Astrocyte (in vitro differentiated cells and primary cell): ENCODE measurements at regions not wholly inside any gene's neighbourhood (a gene's known extent, or its start where the extent isn't known, plus 50 kb on each side); places are given as distances from the start of the nearest gene placed in this dataset.
A peak's percentile ranks its signal among the peaks of the same experiment; 100 is the strongest.

Source experiments
- DNase-seq: peaks from one replicate; pipeline ENCODE4 v3.0.0-alpha.2; 2010; ENCODE audit warnings: low read depth
- FAIRE-seq: peaks from 2 replicates; lab custom pipeline; 2011; peaks lifted over from hg19 to GRCh38; lab: Jason Lieb, UNC
- H2AFZ ChIP-seq: 2 replicates; pipeline ENCODE4 v1.6.0; 2012; ENCODE audit warnings: low read depth, low read length, inconsistent platforms
- H3K27ac ChIP-seq: 2 replicates; pipeline ENCODE4 v1.5.1; 2011; ENCODE audit warnings: low read depth, low read length, inconsistent platforms
- H3K27me3 ChIP-seq: 2 replicates; pipeline ENCODE4 v1.6.0; 2011; ENCODE audit warnings: low read length, inconsistent platforms; ENCODE audit not compliant: insufficient read depth
- H3K36me3 ChIP-seq: 2 replicates; pipeline ENCODE4 v1.5.1; 2011; ENCODE audit warnings: low read length, inconsistent platforms; ENCODE audit not compliant: insufficient read depth
- H3K4me1 ChIP-seq: 2 replicates; pipeline ENCODE4 v1.5.1; 2011; ENCODE audit warnings: low read length, inconsistent platforms; ENCODE audit not compliant: insufficient read depth
- H3K4me2 ChIP-seq: 2 replicates; pipeline ENCODE4 v1.6.0; 2012; ENCODE audit warnings: low read length, inconsistent platforms
- H3K4me3 ChIP-seq: 2 replicates; pipeline ENCODE4 v1.5.1; 2011; ENCODE audit warnings: low read depth, mild to moderate bottlenecking, low read length, inconsistent platforms; ENCODE audit not compliant: insufficient read depth
- H3K79me2 ChIP-seq: 2 replicates; pipeline ENCODE4 v1.6.0; 2012; ENCODE audit warnings: mild to moderate bottlenecking, low read length, inconsistent platforms; ENCODE audit not compliant: insufficient read depth
- H3K9ac ChIP-seq: 2 replicates; pipeline ENCODE4 v1.6.0; 2012; ENCODE audit warnings: mild to moderate bottlenecking, low read length, inconsistent platforms
- H3K9me3 ChIP-seq: 2 replicates; pipeline ENCODE4 v1.5.1; 2012; ENCODE audit warnings: low read depth, mild to moderate bottlenecking, low read length, inconsistent platforms; ENCODE audit not compliant: insufficient read depth
- H4K20me1 ChIP-seq: 2 replicates; pipeline ENCODE4 v1.6.0; 2012; ENCODE audit warnings: low read length, inconsistent platforms; ENCODE audit not compliant: insufficient read depth
- H3K27ac Mint-ChIP-seq: one replicate; pipeline ENCODE4 v1.8.0; 2021; ENCODE audit warnings: mild to moderate bottlenecking, mixed read lengths; ENCODE audit not compliant: unreplicated experiment
- H3K27me3 Mint-ChIP-seq: one replicate; pipeline ENCODE4 v1.8.0; 2021; ENCODE audit warnings: low read depth, mixed read lengths; ENCODE audit not compliant: unreplicated experiment
- H3K36me3 Mint-ChIP-seq: one replicate; pipeline ENCODE4 v1.8.0; 2021; ENCODE audit warnings: low read depth, mixed read lengths; ENCODE audit not compliant: unreplicated experiment
- H3K4me1 Mint-ChIP-seq: one replicate; pipeline ENCODE4 v1.8.0; 2021; ENCODE audit warnings: low read depth, mixed read lengths; ENCODE audit not compliant: unreplicated experiment
- H3K4me3 Mint-ChIP-seq: one replicate; pipeline ENCODE4 v1.8.0; 2021; ENCODE audit warnings: mild to moderate bottlenecking, moderate library complexity, mixed read lengths; ENCODE audit not compliant: unreplicated experiment
- H3K9me3 Mint-ChIP-seq: one replicate; pipeline ENCODE4 v1.8.0; 2021; ENCODE audit warnings: mild to moderate bottlenecking, mixed read lengths; ENCODE audit not compliant: unreplicated experiment
- EZH2 ChIP-seq: IDR thresholded peaks from 2 replicates; pipeline ENCODE4 v1.6.1; 2012; ENCODE audit warnings: mild to moderate bottlenecking, low read length, inconsistent platforms; ENCODE audit not compliant: insufficient read depth
- TF ChIP-seq, protein P1 (sequence below): IDR thresholded peaks from 2 replicates; pipeline ENCODE4 v1.5.1; 2011; ENCODE audit warnings: low read depth, mild to moderate bottlenecking, inconsistent platforms, low read length, moderate library complexity; ENCODE audit not compliant: insufficient read depth

DNA sequence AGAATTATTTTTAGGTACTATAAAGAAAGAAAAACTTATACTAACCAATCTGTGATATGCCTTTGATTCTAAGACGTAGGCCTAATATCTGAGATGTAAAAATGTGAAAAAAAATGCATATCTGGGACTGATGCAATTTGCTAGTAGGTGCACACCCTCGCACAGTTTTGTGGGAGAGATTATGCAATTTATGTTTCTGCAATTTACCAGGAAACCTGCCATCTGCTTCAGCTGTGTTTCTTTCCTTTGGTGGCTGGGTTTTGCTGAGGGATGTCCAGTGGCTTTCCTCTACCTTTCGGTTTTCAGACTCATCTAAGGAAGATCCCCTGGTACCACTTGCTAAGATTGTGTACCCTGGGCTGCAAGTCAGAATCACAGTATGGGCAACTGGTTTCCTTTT is 186.9 kb downstream of the ZFP64 start:
- Histone ChIP-seq H3K9ac (no peak overlapping the region), H2AFZ (no peak overlapping the region), H3K4me3 (no peak overlapping the region), H3K27ac (no peak overlapping the region), H3K27me3 (no peaks in the 10 kb centered on the region), H3K79me2 (no peaks in the 10 kb centered on the region), H4K20me1 (no peaks in the 10 kb centered on the region), H3K4me1 (no peaks in the 10 kb centered on the region), H3K9me3 (no peaks in the 10 kb centered on the region), H3K4me2 (no peak overlapping the region), H3K36me3 (no peaks in the 10 kb centered on the region)
- Mint-ChIP-seq H3K27me3 (no peaks in the 10 kb centered on the region), H3K27ac (no peak overlapping the region), H3K4me3 (no peak overlapping the region), H3K36me3 (no peaks in the 10 kb centered on the region), H3K4me1 (no peaks in the 10 kb centered on the region), H3K9me3 (no peaks in the 10 kb centered on the region)
- FAIRE-seq (no peak), DNase-seq (peak; percentile 34)
- no peak for TF ChIP-seq EZH2
- TF ChIP-seq, protein P1, sequence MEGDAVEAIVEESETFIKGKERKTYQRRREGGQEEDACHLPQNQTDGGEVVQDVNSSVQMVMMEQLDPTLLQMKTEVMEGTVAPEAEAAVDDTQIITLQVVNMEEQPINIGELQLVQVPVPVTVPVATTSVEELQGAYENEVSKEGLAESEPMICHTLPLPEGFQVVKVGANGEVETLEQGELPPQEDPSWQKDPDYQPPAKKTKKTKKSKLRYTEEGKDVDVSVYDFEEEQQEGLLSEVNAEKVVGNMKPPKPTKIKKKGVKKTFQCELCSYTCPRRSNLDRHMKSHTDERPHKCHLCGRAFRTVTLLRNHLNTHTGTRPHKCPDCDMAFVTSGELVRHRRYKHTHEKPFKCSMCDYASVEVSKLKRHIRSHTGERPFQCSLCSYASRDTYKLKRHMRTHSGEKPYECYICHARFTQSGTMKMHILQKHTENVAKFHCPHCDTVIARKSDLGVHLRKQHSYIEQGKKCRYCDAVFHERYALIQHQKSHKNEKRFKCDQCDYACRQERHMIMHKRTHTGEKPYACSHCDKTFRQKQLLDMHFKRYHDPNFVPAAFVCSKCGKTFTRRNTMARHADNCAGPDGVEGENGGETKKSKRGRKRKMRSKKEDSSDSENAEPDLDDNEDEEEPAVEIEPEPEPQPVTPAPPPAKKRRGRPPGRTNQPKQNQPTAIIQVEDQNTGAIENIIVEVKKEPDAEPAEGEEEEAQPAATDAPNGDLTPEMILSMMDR: no peak

DNA sequence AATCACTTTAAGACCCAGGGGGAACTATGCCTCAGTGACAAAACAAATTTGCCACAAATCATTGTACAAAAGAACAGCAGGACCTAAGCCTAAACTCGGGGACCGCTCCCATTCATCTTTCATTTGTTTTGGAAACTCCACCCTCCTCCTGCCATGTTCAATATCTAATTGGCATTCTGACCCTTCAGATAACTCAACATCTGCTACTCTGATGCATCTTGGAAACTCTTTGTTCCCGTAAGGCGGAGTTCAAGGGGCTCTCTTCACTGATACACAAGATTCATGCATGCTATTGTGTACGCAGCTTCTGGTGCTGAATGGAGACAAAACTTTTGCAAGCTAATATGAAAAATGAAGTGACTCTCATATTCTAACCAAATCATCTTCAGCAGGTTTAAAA is 187.6 kb downstream of the ZFP64 start:
- H3K4me1 ChIP-seq: no peaks in the 10 kb centered on the region
- no peaks in the 10 kb centered on the region for H3K36me3 ChIP-seq
- TF ChIP-seq, protein P1: no peak
- no peak for TF ChIP-seq EZH2
- no peak overlapping the region for H3K9ac ChIP-seq
- Mint-ChIP-seq H3K4me1 (no peaks in the 10 kb centered on the region), H3K4me3 (no peak overlapping the region), H3K9me3 (no peaks in the 10 kb centered on the region), H3K27ac (no peak overlapping the region), H3K36me3 (no peaks in the 10 kb centered on the region), H3K27me3 (no peaks in the 10 kb centered on the region)
- H2AFZ ChIP-seq: no peak overlapping the region
- no peaks in the 10 kb centered on the region for H4K20me1 ChIP-seq
- H3K9me3 ChIP-seq: no peaks in the 10 kb centered on the region
- no peaks in the 10 kb centered on the region for H3K79me2 ChIP-seq
- FAIRE-seq (no peak), DNase-seq (no peak)
- no peak overlapping the region for H3K27ac ChIP-seq
- H3K4me3 ChIP-seq: no peak overlapping the region
- no peaks in the 10 kb centered on the region for H3K27me3 ChIP-seq
- no peak overlapping the region for H3K4me2 ChIP-seq

DNA sequence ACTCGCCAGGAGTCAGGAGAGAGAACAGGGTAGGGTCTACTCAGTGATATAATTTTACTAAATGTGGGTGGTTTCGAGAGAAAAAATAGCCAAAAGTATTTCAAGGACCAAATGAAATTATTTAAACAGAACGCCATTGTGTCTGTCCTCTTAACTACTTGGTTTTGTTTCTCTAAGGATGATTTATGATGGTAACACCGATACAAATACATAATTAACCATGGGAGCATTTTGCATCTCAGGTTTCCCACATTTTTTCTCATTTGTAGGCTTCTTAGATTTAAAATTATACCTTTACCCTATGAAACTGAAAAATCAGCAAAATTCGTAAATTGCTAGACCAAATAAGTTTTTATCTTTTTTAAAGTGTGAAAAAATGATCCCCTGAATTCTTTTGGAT is 188.2 kb downstream of the ZFP64 start:
- no peaks in the 10 kb centered on the region for H3K4me1 Mint-ChIP-seq
- Histone ChIP-seq H3K9ac (no peak overlapping the region), H2AFZ (no peak overlapping the region), H3K36me3 (no peaks in the 10 kb centered on the region), H4K20me1 (no peaks in the 10 kb centered on the region), H3K79me2 (no peaks in the 10 kb centered on the region), H3K4me1 (no peaks in the 10 kb centered on the region), H3K27me3 (no peaks in the 10 kb centered on the region), H3K4me2 (no peak overlapping the region), H3K9me3 (no peaks in the 10 kb centered on the region), H3K4me3 (no peak overlapping the region), H3K27ac (no peak overlapping the region)
- H3K36me3 Mint-ChIP-seq: no peaks in the 10 kb centered on the region
- no peak for FAIRE-seq
- H3K4me3 Mint-ChIP-seq: no peak overlapping the region
- H3K9me3 Mint-ChIP-seq: no peaks in the 10 kb centered on the region
- H3K27me3 Mint-ChIP-seq: no peaks in the 10 kb centered on the region
- TF ChIP-seq, protein P1: no peak
- TF ChIP-seq EZH2: no peak
- H3K27ac Mint-ChIP-seq: no peak overlapping the region
- no peak for DNase-seq
